ENCODE measurements at regions not wholly inside any gene's neighbourhood (a gene's known extent, or its start where the extent isn't known, plus 50 kb on each side); places are given as distances from the start of the nearest gene placed in this dataset.

DNA sequence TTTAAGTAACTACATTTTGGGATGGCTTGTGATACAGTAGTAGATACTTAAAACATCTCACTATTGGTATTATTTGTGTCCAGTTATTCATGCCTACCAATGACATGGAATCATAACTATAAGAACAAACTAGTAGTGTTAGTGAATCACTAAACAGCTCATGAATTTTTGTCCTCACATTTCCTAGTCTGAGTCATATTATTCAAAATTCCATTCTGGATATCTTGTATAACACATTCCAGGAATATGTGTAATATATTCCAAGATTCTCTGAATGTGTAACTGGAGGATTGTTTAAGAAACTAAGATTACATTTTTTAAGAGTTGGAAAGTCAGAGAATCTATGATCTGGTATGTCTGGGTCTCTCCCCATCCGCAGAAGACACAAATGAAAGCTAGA lies 565.3 kb upstream of the ZNF608 start:
- TF ChIP-seq, protein P1, sequence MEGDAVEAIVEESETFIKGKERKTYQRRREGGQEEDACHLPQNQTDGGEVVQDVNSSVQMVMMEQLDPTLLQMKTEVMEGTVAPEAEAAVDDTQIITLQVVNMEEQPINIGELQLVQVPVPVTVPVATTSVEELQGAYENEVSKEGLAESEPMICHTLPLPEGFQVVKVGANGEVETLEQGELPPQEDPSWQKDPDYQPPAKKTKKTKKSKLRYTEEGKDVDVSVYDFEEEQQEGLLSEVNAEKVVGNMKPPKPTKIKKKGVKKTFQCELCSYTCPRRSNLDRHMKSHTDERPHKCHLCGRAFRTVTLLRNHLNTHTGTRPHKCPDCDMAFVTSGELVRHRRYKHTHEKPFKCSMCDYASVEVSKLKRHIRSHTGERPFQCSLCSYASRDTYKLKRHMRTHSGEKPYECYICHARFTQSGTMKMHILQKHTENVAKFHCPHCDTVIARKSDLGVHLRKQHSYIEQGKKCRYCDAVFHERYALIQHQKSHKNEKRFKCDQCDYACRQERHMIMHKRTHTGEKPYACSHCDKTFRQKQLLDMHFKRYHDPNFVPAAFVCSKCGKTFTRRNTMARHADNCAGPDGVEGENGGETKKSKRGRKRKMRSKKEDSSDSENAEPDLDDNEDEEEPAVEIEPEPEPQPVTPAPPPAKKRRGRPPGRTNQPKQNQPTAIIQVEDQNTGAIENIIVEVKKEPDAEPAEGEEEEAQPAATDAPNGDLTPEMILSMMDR (conservative IDR thresholded peaks at IDR 0.05; ENCODE audit: low read length): no peak
- peak; percentile 86 for DNase-seq (ENCODE audit: low read depth)
- H3K4me3 ChIP-seq (ENCODE audit: low read length): no peak overlapping the region

DNA sequence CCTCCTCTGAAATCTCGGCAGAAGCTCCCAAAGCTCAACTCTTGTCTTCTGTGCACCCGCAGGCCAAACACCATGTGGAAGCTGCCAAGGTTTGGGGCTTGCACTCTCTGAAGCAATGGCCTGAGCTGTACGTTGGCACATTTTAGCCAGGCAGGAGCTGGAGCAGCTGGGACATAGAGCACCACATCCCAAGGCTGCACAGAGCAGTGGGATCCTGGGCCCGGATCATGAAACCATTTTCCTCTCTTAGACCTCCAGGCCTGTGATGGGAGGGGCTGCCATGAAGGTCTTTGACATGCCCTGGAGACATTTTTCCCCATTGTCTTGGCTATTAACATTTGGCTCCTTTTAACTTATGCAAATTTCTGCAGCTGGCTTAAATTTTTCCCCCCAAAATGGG lies 567.1 kb upstream of the ZNF608 start:
- TF ChIP-seq, protein P1 (conservative IDR thresholded peaks at IDR 0.05; ENCODE audit: low read length): no peak
- DNase-seq (ENCODE audit: low read depth): no peak
- no peak overlapping the region for H3K4me3 ChIP-seq (ENCODE audit: low read length)

DNA sequence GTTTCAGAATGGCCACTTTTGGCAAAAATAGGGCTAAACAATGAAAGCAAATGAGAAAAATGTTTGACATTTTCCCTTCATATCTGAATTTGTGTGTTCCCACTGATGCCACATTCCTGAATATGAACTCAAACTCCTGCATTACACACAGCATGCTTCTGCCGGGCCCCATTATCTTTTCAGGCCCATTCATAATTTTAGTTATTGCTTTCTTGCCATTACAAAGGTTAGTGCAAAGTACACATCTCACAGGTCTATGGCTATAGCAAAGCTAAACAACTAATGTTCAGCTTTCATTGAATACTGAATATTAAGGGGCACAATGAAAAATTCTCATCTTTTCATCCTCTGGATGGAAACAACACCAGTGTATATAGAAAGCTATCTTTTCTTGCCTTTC lies 568.9 kb upstream of the ZNF608 start:
- DNase-seq (ENCODE audit: low read depth): no peak
- H3K4me3 ChIP-seq (ENCODE audit: low read length): no peak overlapping the region
- TF ChIP-seq, protein P1 (conservative IDR thresholded peaks at IDR 0.05; ENCODE audit: low read length): no peak

DNA sequence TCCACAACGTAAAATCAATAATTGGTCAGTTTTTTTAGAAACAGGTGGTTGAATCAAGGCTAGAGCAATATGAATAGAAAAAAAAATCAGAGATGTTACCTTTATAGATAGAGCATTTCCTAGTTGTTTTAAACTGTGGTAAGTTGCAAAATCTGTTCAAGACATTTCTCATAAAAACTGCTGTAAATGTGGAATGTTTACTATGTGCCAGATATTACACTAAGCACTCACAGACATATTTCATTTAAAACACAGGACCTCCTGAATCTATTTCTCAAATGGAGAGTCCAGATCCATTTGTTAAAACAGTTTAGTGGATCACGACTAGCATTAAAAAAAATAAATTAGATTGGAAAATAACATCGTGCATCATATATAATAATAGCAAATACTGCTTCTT lies 570.0 kb upstream of the ZNF608 start:
- H3K4me3 ChIP-seq (ENCODE audit: low read length): no peak overlapping the region
- DNase-seq (ENCODE audit: low read depth): peak; percentile 45
- TF ChIP-seq, protein P1 (conservative IDR thresholded peaks at IDR 0.05; ENCODE audit: low read length): no peak

DNA sequence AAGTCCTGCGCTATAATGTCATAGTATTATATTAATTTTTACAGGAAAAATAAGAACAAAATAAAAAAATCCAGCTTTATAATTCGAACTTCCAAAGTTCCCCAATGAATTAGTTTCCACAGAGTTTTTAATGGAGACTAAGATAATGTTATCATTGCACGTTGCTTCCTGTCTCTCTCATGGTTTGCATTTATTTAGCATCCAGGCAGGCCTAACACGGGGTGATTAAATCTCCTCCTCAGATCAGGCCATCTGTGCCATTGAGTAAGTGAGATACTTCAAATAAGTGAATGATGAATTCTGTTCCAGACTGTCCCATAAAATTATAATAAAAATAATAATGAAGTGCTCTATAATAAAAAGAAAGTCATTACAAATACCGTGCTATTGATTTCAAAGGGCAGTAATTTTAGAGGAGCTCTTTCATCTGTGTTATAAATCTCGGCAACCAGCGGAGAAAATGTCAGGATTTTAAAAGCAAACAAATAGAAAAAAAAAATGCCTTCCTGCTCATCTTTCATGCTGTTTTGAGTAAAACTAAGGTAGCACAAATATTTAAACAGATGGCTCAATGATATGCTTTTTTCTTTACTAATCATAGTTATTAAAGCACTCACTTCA lies 570.6 kb upstream of the ZNF608 start:
- no peak overlapping the region for H3K4me3 ChIP-seq (ENCODE audit: low read length)
- no peak for DNase-seq (ENCODE audit: low read depth)
- TF ChIP-seq, protein P1 (conservative IDR thresholded peaks at IDR 0.05; ENCODE audit: low read length): no peak

DNA sequence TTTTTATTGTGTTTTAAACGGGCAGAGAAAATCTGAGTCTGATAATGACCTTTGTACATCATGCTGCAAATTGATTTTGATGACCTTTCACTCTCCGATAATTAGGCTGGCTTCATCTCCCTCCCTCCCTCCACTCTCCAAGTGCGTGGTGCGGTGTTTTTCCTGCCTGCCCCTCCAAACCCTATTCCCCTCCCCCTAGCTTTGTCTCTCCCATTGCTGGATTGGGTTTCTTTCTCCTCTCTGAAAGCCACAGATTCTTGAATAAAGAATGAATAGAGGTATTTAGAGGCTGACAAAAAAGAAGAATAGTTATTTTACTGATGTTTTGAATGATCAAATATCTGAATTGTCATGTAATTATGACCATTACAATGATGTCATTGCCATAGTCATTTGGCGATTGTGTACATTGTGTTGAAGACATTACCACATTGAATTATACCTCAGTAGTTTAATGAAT lies 571.1 kb upstream of the ZNF608 start:
- no peak for DNase-seq (ENCODE audit: low read depth)
- H3K4me3 ChIP-seq (ENCODE audit: low read length): no peak overlapping the region
- TF ChIP-seq, protein P1 (conservative IDR thresholded peaks at IDR 0.05; ENCODE audit: low read length): no peak

DNA sequence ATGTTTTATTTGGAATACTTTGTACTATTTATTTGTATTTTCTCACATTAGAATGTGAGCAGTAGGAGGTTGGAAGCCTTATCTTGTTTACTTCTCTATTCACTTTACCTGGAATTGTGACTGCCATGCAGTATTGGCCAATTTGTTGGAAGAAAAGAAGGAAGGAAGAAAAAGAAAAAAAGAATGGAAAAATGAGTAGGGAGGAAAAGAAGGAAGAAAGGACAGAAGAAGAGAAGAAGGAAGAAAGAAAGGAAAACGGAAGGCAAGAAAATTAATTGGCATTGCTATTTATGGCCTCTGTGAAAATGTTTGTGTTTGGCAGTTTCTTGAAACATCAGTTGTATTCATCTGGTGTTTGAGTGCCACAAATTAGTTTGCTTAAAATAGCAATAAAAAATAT lies 575.2 kb upstream of the ZNF608 start:
- DNase-seq (ENCODE audit: low read depth): no peak
- no peak overlapping the region for H3K4me3 ChIP-seq (ENCODE audit: low read length)
- TF ChIP-seq, protein P1 (conservative IDR thresholded peaks at IDR 0.05; ENCODE audit: low read length): no peak
